Parathyroid adenoma (tissue), 2 donors: ENCODE measurements at regions not wholly inside any gene's neighbourhood (a gene's known extent, or its start where the extent isn't known, plus 50 kb on each side); places are given as distances from the start of the nearest gene placed in this dataset.

Experiments used
- H2AFZ ChIP-seq: fragments of 300-600 bp; sonication (generic); one replicate; pipeline ENCODE4 v1.7.0; 2017; ENCODE audit warnings: antibody characterized with exemption, mild to moderate bottlenecking
- H3K27ac ChIP-seq: fragments of 300-600 bp; sonication (generic); one replicate; pipeline ENCODE4 v1.7.0; 2017
- H3K27me3 ChIP-seq: fragments of 300-600 bp; sonication (generic); one replicate; pipeline ENCODE4 v1.7.0; 2017; ENCODE audit warnings: low read length; ENCODE audit not compliant: control insufficient read depth, insufficient read depth
- H3K36me3 ChIP-seq: fragments of 300-600 bp; sonication (generic); one replicate; pipeline ENCODE4 v1.7.0; 2017; ENCODE audit warnings: low read length; ENCODE audit not compliant: control insufficient read depth, insufficient read depth
- H3K4me1 ChIP-seq: fragments of 300-600 bp; sonication (generic); one replicate; pipeline ENCODE4 v1.7.0; 2017; ENCODE audit warnings: control low read depth
- H3K4me2 ChIP-seq: fragments of 300-600 bp; sonication (generic); one replicate; pipeline ENCODE4 v1.7.0; 2017; ENCODE audit warnings: low read length
- H3K4me3 ChIP-seq: fragments of 300-600 bp; sonication (generic); one replicate; pipeline ENCODE4 v1.7.0; 2017; ENCODE audit warnings: low read depth, low read length
- H3K79me2 ChIP-seq: fragments of 300-600 bp; sonication (generic); one replicate; pipeline ENCODE4 v1.7.0; 2017; ENCODE audit warnings: control low read depth
- H3K9ac ChIP-seq: fragments of 300-600 bp; sonication (generic); one replicate; pipeline ENCODE4 v1.7.0; 2017; ENCODE audit warnings: mild to moderate bottlenecking
- H3K9me3 ChIP-seq: fragments of 300-600 bp; sonication (generic); one replicate; pipeline ENCODE4 v1.7.0; 2017; ENCODE audit warnings: low read length; ENCODE audit not compliant: control insufficient read depth
- TF ChIP-seq, protein P1 (sequence below): fragments of 300-600 bp; sonication (generic); IDR thresholded peaks from one replicate; pipeline ENCODE4 v1.7.0; 2017; ENCODE audit warnings: antibody characterized with exemption, mild to moderate bottlenecking
- donor health status: primary hyperparathyroidism.

DNA sequence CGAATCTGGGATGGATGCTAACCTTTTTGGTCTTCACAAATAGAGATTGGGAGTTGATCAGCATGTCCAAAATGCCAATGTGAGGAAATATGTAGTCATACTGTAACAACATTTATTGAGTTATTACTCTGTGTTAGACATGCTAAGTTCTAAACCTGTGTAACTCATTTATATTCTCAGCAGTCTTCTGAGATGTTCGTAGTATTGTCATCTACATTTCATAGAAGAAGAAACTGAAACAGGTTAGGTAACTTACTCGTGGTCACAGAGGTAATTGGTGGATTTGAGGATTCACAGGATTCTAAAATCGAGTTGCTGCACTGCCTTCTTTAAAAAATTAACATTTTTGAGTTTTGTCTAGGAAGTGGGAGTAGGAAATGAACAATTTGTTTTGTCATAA lies 162.1 kb downstream of the UBE2E3 start:
- Histone ChIP-seq H3K9me3 (no peaks in the 10 kb centered on the region), H3K79me2 (no peaks in the 10 kb centered on the region), H3K4me3 (no peak overlapping the region), H3K9ac (no peak overlapping the region), H3K27me3 (no peaks in the 10 kb centered on the region), H3K4me2 (no peak overlapping the region), H2AFZ (no peak overlapping the region), H3K27ac (no peak overlapping the region), H3K4me1 (no peaks in the 10 kb centered on the region), H3K36me3 (no peaks in the 10 kb centered on the region)
- TF ChIP-seq, protein P1, sequence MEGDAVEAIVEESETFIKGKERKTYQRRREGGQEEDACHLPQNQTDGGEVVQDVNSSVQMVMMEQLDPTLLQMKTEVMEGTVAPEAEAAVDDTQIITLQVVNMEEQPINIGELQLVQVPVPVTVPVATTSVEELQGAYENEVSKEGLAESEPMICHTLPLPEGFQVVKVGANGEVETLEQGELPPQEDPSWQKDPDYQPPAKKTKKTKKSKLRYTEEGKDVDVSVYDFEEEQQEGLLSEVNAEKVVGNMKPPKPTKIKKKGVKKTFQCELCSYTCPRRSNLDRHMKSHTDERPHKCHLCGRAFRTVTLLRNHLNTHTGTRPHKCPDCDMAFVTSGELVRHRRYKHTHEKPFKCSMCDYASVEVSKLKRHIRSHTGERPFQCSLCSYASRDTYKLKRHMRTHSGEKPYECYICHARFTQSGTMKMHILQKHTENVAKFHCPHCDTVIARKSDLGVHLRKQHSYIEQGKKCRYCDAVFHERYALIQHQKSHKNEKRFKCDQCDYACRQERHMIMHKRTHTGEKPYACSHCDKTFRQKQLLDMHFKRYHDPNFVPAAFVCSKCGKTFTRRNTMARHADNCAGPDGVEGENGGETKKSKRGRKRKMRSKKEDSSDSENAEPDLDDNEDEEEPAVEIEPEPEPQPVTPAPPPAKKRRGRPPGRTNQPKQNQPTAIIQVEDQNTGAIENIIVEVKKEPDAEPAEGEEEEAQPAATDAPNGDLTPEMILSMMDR, result no peak

DNA sequence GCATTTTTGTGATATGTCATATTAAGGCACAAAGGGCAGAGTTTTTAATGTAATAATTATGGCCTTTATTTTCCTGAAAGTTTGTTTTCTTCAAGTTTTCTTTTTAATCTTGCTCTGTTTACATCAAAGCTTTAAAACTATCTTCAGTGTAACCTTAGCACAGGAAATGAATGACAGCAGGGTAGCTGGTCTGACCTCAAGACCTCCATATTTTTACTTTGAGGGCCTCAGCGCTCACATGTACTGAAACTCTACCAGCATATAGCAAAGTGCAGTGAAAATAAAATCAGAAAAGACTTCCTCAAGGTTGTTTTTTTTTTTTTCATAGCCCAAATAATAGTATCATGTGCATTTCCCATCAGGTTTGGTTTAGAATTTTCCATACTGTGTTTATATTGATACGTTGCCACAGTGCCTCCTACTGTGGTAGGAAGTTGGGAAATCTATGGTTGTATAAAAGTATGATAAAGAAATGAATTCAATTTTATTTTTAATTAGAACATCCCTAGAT lies 163.4 kb downstream of the UBE2E3 start:
- H3K9ac ChIP-seq, result no peak overlapping the region
- TF ChIP-seq, protein P1, result no peak

DNA sequence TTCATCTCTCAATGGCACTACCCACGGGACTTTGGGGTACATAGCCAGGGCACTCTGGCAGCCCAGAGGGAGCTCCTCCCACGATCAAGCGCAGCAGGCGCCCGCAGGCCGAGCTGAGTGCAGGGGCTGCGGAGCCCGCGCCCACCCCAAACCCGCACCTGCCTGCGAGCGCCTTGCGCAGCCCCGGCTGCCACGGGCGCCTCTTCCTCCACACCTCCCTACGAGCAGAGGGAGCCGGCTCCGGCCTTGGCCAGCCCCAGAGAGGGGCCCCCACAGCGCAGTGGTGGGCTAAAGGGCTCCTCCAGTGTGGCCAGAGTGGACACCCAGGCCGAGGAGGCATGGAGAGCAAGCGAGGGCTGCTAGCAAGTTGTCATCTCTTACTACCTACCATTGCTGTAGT lies 165.2 kb downstream of the UBE2E3 start:
- TF ChIP-seq, protein P1, result no peak

More for the DNA sequence above, 163.4 kb downstream of the UBE2E3 start:
- Histone ChIP-seq H3K36me3 (no peaks in the 10 kb centered on the region), H3K27ac (no peak overlapping the region), H3K4me2 (no peak overlapping the region), H2AFZ (no peak overlapping the region), H3K4me3 (no peak overlapping the region), H3K27me3 (no peaks in the 10 kb centered on the region), H3K9me3 (no peaks in the 10 kb centered on the region), H3K4me1 (no peaks in the 10 kb centered on the region), H3K79me2 (no peaks in the 10 kb centered on the region)

DNA sequence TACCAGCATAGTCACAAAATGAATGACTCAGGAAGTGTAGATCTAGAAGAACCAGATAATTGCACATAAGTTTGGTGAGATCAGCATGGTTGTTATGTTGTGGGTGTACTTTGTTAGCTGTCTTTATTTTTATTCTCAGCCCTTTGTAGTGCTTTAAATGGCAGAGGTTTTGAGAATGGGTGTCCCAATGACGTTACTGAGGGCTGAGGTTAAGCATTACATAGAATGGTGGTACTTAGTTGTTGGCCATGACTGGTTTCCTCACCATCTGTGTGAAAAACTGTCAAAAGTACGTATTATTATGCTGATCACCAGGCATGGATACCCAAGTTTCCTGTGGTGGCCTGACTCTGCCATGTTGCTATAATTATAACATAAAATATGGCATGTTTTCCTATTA lies 165.8 kb downstream of the UBE2E3 start:
- no peak overlapping the region for H3K9ac ChIP-seq
- no peak overlapping the region for H3K4me3 ChIP-seq
- no peaks in the 10 kb centered on the region for H3K9me3 ChIP-seq
- H2AFZ ChIP-seq, result no peak overlapping the region
- no peaks in the 10 kb centered on the region for H3K79me2 ChIP-seq
- H3K27me3 ChIP-seq, result no peaks in the 10 kb centered on the region
- no peaks in the 10 kb centered on the region for H3K4me1 ChIP-seq
- H3K4me2 ChIP-seq, result no peak overlapping the region
- no peak overlapping the region for H3K27ac ChIP-seq
- no peaks in the 10 kb centered on the region for H3K36me3 ChIP-seq
- TF ChIP-seq, protein P1, result no peak

More for the DNA sequence above, 165.2 kb downstream of the UBE2E3 start:
- no peaks in the 10 kb centered on the region for H3K36me3 ChIP-seq
- H3K9me3 ChIP-seq, result no peaks in the 10 kb centered on the region
- H3K79me2 ChIP-seq, result no peaks in the 10 kb centered on the region
- no peaks in the 10 kb centered on the region for H3K4me1 ChIP-seq
- no peak overlapping the region for H3K9ac ChIP-seq
- no peaks in the 10 kb centered on the region for H3K27me3 ChIP-seq
- no peak overlapping the region for H3K4me3 ChIP-seq
- no peak overlapping the region for H2AFZ ChIP-seq
- H3K27ac ChIP-seq, result no peak overlapping the region
- no peak overlapping the region for H3K4me2 ChIP-seq

DNA sequence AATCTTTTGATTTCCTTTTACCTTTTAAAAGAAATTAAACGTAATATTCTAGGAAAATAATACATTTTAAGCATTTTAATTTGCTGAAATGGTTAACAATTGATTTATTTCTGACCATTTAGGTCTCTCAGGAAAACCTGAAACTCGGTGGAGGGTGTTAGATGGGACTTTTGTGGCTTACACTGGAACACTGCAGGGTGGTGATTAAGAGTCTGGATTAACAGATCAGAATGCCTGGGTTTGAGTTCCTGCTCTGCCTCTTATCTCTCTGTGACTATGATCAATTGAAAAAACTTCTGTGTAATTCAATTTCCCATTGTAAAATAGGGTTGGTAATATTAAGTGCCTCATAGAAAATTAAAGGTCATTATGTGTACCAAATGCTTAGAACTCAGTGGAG lies 168.7 kb downstream of the UBE2E3 start:
- H2AFZ ChIP-seq, result no peak overlapping the region
- no peak overlapping the region for H3K4me2 ChIP-seq
- peaks cover 5% of the 10 kb centered on the region for H3K4me1 ChIP-seq
- H3K27me3 ChIP-seq, result no peaks in the 10 kb centered on the region
- H3K4me3 ChIP-seq, result no peak overlapping the region
- H3K79me2 ChIP-seq, result no peaks in the 10 kb centered on the region
- no peaks in the 10 kb centered on the region for H3K9me3 ChIP-seq
- H3K27ac ChIP-seq, result no peak overlapping the region
- no peaks in the 10 kb centered on the region for H3K36me3 ChIP-seq
- TF ChIP-seq, protein P1, result no peak
- no peak overlapping the region for H3K9ac ChIP-seq
